RWPE1 (cell line): ENCODE measurements at regions not wholly inside any gene's neighbourhood (a gene's known extent, or its start where the extent isn't known, plus 50 kb on each side); places are given as distances from the start of the nearest gene placed in this dataset.
"Not testable (repeated sequence)": the region's sequence is repeated elsewhere in the genome, so short reads cannot be mapped to it uniquely, and the experiment has no call there.

Experiments
- CTCF ChIA-PET: fragments of 350-600 bp; sonication (Branson Sonifier 250); formaldehyde crosslinking; extraction: SDS; loops from one replicate; lab custom pipeline; 2021; lab: Yijun Ruan, JAX
- POLR2A ChIA-PET: fragments of 400-600 bp; formaldehyde crosslinking; extraction: SDS; loops from one replicate; lab custom pipeline; 2020; ENCODE audit warnings: antibody characterized with exemption; ENCODE audit not compliant: low non-redundant PET; lab: Yijun Ruan, JAX
- DNase-seq: peaks from one replicate; pipeline ENCODE4 v3.0.0; 2012; ENCODE audit warnings: low spot score
- H3K27ac ChIP-seq: fragments of 450-650 bp; 2 replicates; pipeline ENCODE4 v1.5.1; 2017
- TF ChIP-seq, protein P1 (sequence below): fragments of 450-650 bp; conservative IDR thresholded peaks from 2 replicates; pipeline ENCODE4 v1.5.1; 2017; ENCODE audit warnings: low read depth, mild to moderate bottlenecking

DNA sequence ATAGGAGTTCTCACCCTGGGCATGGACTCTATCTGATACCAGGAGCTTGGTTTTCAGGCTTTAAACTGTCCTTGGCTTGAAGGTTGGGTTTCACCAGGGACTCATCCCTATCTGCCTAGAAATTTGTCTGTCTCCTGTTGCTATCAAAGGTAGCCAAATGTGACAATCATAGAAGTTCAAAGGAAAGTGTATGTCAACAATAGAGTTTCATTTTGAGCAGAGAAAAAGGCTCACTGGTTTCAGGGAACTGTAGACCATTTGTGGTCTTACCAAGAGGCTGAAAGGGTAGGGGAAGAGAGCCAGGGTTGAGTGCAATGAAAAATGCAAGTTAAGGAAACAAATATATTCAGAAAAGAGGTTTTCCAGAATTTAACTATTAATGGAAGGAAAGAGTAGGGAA lies 966.8 kb upstream of the CITED2 start:
- no peak overlapping the region for H3K27ac ChIP-seq
- DNase-seq, result no peak
- ChIA-PET POLR2A (no interaction called here), CTCF (no interaction called here)
- TF ChIP-seq, protein P1, sequence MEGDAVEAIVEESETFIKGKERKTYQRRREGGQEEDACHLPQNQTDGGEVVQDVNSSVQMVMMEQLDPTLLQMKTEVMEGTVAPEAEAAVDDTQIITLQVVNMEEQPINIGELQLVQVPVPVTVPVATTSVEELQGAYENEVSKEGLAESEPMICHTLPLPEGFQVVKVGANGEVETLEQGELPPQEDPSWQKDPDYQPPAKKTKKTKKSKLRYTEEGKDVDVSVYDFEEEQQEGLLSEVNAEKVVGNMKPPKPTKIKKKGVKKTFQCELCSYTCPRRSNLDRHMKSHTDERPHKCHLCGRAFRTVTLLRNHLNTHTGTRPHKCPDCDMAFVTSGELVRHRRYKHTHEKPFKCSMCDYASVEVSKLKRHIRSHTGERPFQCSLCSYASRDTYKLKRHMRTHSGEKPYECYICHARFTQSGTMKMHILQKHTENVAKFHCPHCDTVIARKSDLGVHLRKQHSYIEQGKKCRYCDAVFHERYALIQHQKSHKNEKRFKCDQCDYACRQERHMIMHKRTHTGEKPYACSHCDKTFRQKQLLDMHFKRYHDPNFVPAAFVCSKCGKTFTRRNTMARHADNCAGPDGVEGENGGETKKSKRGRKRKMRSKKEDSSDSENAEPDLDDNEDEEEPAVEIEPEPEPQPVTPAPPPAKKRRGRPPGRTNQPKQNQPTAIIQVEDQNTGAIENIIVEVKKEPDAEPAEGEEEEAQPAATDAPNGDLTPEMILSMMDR, result no peak

DNA sequence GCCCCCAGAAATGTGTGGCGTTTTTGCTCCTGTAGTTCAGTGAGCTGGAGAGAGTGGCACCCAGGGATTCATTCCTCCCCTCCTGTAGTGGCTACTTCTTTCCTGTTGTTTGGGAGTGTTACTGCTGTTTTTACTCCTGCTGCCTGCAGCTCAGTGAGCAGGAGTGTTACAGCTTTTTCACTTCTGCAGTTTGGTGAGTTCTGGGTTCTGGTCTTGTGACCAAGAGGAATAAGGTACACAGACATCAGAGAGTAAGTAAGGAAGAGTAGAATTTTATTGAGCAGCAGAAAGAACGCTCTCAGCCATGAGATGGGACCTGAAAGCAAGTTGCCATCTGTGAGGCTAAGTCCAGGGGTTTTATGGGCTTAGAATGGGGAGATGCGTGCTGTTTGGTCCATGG lies 966.3 kb upstream of the CITED2 start:
- ChIA-PET CTCF (no interaction called here), POLR2A (no interaction called here)
- no peak overlapping the region for H3K27ac ChIP-seq
- TF ChIP-seq, protein P1, result no peak
- no peak for DNase-seq

DNA sequence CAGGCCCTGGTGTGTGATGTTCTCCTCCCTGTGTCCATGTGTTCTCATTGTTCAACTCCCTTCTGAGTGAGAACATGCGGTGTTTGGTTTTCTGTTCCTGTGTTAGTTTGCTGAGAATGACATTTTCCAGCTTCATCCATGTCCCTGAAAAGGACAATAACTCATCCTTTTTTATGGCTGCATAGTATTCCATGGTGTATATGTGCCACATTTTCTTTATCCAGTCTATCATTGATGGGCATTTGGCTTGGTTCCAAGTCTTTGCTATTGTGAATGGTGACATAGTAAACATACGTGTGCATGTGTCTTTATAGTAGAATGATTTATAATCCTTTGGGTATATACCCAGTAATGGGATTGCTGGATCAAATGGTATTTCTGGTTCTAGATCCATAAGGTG lies 964.6 kb upstream of the CITED2 start:
- DNase-seq, H3K27ac ChIP-seq, POLR2A ChIA-PET, CTCF ChIA-PET: not testable (repeated sequence)

DNA sequence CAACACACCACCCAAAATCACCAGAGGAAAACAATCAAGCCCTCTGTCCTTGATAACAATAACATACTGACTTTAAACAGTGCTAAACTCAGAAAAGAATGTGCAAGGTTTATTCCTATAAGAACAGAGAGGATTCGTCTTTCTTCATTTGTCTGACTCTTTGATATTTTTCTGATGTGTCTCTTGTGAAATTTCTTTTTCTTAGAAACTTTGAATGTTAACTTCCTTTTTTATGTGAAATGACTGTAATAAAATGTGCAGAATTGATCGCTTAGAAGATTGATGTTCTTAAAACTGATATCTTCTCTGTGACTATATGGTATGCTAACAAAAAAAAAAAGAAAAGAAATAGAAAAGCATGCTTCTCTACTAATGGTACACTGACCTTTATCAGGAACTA lies 947.4 kb upstream of the CITED2 start:
- CTCF ChIA-PET, result no interaction called here
- DNase-seq, result no peak
- POLR2A ChIA-PET, result no interaction called here
- TF ChIP-seq, protein P1, result no peak
- H3K27ac ChIP-seq, result no peak overlapping the region

DNA sequence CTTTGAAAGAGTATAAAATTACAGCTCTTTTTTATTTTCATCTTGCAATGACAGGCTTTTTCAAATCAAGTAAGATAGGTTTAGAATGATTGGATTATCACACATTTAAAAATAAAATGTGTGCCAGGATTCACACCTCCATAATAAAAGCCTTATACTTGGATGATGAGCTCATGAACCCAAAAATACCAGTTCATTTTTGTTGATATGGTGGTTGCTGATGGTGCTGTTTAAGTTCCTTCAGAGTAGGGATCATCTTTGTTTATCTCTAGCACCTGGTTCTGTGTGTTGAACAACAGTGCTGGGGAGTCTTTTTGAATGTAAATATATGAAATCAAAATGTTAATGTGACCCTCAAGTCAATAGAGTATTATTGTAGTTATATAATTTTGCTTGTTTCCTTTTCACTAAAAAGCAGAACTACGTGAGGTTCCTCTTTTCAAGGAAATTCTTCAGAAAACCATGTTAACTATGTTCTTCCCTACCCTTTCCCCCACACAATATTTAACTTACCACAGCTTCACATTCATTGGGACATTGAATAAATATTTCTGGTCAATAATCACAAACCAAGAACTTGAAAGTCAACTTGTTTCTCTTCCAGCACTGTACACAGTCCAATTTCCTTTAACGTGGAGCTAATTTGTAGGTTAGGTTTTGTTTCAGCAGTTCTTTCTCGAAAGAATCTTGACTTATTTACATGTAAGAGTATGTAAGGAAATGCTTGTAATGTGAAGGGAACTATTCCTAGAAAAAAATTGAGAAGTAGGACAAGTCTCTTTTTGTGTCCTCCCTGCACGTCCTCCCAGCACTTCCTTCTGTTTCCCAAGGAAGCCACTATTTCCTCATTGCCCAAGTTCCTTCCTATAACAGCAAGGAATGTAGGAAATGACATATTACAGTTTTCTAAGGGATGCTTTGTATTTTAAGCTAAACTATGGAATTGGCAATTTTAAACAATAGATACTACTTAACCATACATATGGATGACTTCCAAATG lies 945.9 kb upstream of the CITED2 start:
- H3K27ac ChIP-seq, result no peak overlapping the region
- no peak for DNase-seq
- CTCF ChIA-PET, result interaction anchor here (0.7 kb wide), 2 partner anchors 9 to 277 kb away, joined by 3 to 4 read pairs; no protein-coding TSS in a partner anchor
- TF ChIP-seq, protein P1, result no peak
- POLR2A ChIA-PET, result no interaction called here

DNA sequence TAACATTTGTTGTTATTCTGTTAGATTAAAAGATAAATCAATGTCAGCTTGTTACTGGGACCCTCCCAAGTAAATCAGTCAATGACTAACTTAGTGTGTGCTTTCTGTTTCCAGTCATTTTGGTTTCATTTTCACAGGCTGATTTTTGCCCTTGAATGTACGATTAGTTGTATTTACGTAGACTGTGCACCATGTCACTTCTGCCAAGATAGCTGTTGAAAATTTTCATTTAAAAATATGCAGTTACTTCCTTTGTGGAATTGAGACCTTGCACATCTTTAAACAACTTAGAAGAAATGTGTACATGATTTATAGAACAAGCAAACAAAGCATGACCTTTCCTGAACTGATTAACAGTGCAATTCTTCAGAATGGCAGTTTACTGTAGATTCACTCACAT lies 944.8 kb upstream of the CITED2 start:
- DNase-seq, result no peak
- TF ChIP-seq, protein P1, result no peak
- H3K27ac ChIP-seq, result no peak overlapping the region
- ChIA-PET POLR2A (no interaction called here), CTCF (interaction anchor here (0.7 kb wide), 1 partner anchor 901 kb away, joined by 3 read pairs; no protein-coding TSS in a partner anchor)

DNA sequence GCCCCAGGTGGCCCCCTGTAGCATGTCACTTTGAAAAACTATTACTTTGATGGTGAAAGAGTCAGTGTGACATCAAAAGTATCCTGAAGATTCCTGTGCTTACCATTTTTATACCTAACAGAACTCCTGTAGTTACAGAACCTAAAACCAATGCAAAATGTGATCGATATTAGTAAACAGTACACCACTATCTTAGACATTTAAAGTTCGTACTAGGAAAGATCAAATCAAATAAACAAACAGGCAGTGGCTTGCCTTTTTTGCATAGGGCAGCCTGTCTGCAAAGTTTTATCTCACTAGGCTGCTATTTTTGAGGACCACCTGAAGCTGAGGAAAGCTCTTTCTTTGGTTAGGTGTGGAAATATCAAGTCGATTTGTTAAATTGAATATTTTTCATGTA lies 944.0 kb upstream of the CITED2 start:
- no peak overlapping the region for H3K27ac ChIP-seq
- ChIA-PET POLR2A (no interaction called here), CTCF (interaction anchor here (0.7 kb wide), 1 partner anchor 902 kb away, joined by 3 read pairs; no protein-coding TSS in a partner anchor)
- TF ChIP-seq, protein P1, result no peak
- DNase-seq, result no peak
